WERI-Rb-1 (cell line): ENCODE measurements at regions not wholly inside any gene's neighbourhood (a gene's known extent, or its start where the extent isn't known, plus 50 kb on each side); places are given as distances from the start of the nearest gene placed in this dataset.

Experiments
- DNase-seq: peaks from one replicate; pipeline ENCODE4 v3.0.0-alpha.2; 2020
- H3K27ac ChIP-seq: fragments of 250-450 bp; sonication (Bioruptor Pico); 2 replicates; pipeline ENCODE4 v1.5.1; 2020; ENCODE audit warnings: mild to moderate bottlenecking, moderate library complexity
- H3K27me3 ChIP-seq: fragments of 250-450 bp; sonication (Bioruptor Pico); 2 replicates; pipeline ENCODE4 v1.5.1; 2021; ENCODE audit warnings: mild to moderate bottlenecking, low read depth, moderate library complexity; ENCODE audit not compliant: insufficient read depth, severe bottlenecking
- H3K36me3 ChIP-seq: fragments of 250-450 bp; sonication (Bioruptor Pico); 2 replicates; pipeline ENCODE4 v1.5.1; 2020; ENCODE audit warnings: mild to moderate bottlenecking, moderate library complexity
- H3K4me3 ChIP-seq: 2 replicates; pipeline ENCODE4 v1.5.1; 2011; ENCODE audit warnings: low read depth, mild to moderate bottlenecking, control low read depth, low read length
- H3K9me3 ChIP-seq: fragments of 250-450 bp; sonication (Bioruptor Pico); 2 replicates; pipeline ENCODE4 v1.5.1; 2021; ENCODE audit warnings: mild to moderate bottlenecking, moderate library complexity; ENCODE audit not compliant: severe bottlenecking
- CTCF ChIP-seq: IDR thresholded peaks from 2 replicates; pipeline ENCODE4 v1.5.1; 2011; ENCODE audit warnings: low read depth, mild to moderate bottlenecking, control low read depth, inconsistent platforms, low read length

GRCh38 chr7:124590814-124591213, 174.8 kb downstream of the GPR37 start:
- Histone ChIP-seq H3K4me3 (no peak overlapping the region), H3K27me3 (no peaks in the 10 kb centered on the region), H3K9me3 (no peaks in the 10 kb centered on the region), H3K27ac (no peak overlapping the region), H3K36me3 (no peaks in the 10 kb centered on the region)
- no peak for TF ChIP-seq CTCF
- no peak for DNase-seq

- H3K9me3 ChIP-seq, result no peaks in the 10 kb centered on the region
- H3K27ac ChIP-seq, result no peak overlapping the region
- H3K36me3 ChIP-seq, result no peaks in the 10 kb centered on the region
- H3K4me3 ChIP-seq, result no peak overlapping the region
- no peak for TF ChIP-seq CTCF
- H3K27me3 ChIP-seq, result no peaks in the 10 kb centered on the region
- no peak for DNase-seq
These were observed 188.3 kb downstream of the GPR37 start for GRCh38 chr7:124577256-124577655.

GRCh38 chr7:124575176-124575575, 190.4 kb downstream of the GPR37 start:
- TF ChIP-seq CTCF, result no peak
- no peak for DNase-seq
- Histone ChIP-seq H3K27me3 (no peaks in the 10 kb centered on the region), H3K9me3 (no peaks in the 10 kb centered on the region), H3K36me3 (no peaks in the 10 kb centered on the region), H3K27ac (no peak overlapping the region), H3K4me3 (no peak overlapping the region)

- H3K27me3 ChIP-seq, result no peaks in the 10 kb centered on the region
- TF ChIP-seq CTCF, result no peak
- H3K9me3 ChIP-seq, result no peaks in the 10 kb centered on the region
- H3K4me3 ChIP-seq, result no peak overlapping the region
- no peak overlapping the region for H3K27ac ChIP-seq
- no peak for DNase-seq
- H3K36me3 ChIP-seq, result no peaks in the 10 kb centered on the region
These were observed 195.0 kb downstream of the GPR37 start for GRCh38 chr7:124570558-124570957.

- no peak overlapping the region for H3K4me3 ChIP-seq
- no peak for DNase-seq
- TF ChIP-seq CTCF, result no peak
- H3K36me3 ChIP-seq, result no peaks in the 10 kb centered on the region
- no peak overlapping the region for H3K27ac ChIP-seq
- H3K27me3 ChIP-seq, result no peaks in the 10 kb centered on the region
- no peaks in the 10 kb centered on the region for H3K9me3 ChIP-seq
These were observed 199.0 kb downstream of the GPR37 start for GRCh38 chr7:124566583-124566982.

GRCh38 chr7:124557587-124557986, 208.0 kb downstream of the GPR37 start:
- H3K27ac ChIP-seq, result no peak overlapping the region
- no peaks in the 10 kb centered on the region for H3K9me3 ChIP-seq
- no peaks in the 10 kb centered on the region for H3K27me3 ChIP-seq
- no peak for DNase-seq
- TF ChIP-seq CTCF, result no peak
- H3K4me3 ChIP-seq, result no peak overlapping the region
- H3K36me3 ChIP-seq, result no peaks in the 10 kb centered on the region
